ENCODE measurements at regions not wholly inside any gene's neighbourhood (a gene's known extent, or its start where the extent isn't known, plus 50 kb on each side); places are given as distances from the start of the nearest gene placed in this dataset.

DNA sequence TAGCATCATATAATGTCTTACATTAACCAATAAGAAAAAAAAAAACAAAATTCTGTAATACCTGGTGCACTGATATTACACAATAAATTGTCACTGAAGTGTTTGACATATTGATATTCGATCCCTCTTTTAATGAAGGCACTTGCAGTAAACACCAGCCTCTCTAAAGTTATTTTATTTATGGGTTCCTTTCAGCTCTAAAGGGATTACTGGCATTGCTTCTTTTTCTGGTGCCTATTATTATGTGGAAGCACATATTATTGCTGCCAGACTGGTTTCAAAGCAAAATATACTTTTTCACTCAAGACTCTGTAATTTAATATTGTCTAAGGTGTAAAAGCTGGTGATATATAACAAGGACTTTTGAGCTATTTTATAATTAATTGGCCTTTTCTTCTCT lies 1090.5 kb downstream of the TRHDE start:
- DNase-seq: no peak

DNA sequence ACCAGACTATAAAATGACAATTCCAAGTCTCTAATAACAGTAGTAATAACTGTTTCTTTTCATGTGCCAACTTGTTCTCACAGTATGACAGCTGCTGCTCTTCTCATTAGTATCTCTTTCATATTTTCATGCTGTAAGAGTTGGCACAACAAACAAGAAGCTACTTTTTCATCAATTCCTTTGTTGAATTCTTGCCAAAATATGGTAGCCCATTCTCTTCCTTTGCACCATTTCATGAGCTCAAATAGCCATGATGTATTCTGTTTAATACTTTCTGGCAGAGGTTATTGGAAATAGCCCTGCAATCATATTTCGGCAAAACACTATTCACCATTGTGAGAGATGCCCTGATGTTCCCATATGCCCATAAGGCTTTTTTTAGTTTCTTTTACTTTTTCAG lies 1100.7 kb downstream of the TRHDE start:
- no peak for DNase-seq

DNA sequence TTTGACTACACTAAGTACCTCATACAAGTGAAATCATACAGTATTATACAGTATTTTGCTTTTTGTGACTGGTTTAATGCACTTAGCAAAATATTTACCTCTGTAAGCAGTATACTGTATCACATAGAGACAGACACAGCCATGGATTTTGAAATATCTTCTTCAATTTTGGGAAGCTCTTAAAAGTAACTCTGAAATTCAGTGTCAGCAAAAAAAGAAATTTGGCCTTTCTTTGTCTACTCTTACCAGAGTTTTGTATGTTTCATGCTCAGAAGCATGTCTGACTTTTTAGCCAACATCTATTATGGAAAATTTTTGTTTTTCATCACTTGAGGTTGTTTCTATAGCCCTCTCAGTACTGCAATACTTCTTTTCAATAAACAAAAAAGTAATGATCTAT lies 1102.2 kb downstream of the TRHDE start:
- DNase-seq: no peak

DNA sequence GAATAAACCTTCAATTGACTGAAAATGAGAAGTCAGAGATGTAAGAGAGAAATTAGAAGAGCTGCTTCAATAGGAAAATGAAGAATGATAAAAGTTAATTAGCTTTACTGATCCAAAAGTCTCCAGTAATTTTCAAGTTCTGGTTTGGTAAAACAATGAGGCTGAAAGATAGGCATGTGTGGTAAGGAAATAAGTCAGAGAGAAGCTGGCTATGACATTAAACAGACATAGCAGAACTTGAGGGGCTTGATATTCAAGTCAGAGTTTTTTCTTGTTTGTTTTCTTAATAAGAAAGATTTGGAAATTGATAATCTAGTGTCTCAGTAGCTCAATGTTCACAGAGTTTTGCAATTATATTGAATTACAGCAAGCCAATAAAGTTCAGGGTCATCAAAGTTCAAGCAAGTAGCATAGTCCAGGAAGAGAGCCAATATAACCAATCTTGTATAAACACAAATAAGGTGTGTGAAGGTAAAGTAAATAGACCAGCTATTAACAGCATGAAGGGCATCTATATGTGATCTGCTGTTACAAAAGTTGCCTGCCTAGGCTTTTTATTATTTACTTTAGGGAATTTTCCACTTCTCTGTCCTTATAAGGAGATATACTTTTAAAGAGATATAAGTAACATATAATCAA lies 1111.5 kb downstream of the TRHDE start:
- DNase-seq: no peak

DNA sequence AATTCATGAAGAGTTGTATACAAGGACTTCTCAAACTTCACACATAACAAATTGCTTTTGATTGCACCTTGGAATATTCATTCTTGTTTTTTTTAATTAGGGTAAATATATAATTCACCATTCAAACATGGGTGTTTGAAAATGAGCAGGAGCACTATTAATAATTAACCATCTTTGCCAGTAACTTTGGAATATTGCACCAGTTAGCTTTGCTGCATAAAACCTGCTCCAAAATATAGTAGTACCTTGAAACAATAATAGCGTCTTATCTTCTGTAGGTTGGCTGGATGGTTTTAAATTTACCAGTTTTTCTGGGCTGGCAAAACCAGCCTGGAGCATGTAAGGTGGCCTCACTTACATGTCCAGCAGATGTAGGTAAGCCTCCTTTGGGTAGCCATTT lies 1112.4 kb downstream of the TRHDE start:
- no peak for DNase-seq

DNA sequence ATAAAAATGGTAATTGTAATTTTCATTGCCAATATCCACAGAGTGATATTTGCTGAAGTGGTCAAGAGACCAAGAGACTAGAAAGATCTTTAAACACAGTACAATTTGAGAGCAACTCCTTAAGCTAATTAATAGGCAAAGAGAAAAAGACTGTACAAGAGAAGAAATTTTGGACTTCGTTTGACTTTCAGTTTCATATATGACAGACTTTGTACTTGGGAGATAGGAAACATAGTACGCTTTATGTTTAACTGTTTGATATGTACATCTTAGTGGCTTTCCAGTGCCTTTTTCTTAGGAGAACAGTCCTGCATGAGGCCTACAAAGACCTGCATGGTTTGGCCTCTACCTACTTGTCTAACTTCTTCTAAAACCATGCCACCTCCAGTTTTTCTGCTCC lies 1118.1 kb downstream of the TRHDE start:
- no peak for DNase-seq

DNA sequence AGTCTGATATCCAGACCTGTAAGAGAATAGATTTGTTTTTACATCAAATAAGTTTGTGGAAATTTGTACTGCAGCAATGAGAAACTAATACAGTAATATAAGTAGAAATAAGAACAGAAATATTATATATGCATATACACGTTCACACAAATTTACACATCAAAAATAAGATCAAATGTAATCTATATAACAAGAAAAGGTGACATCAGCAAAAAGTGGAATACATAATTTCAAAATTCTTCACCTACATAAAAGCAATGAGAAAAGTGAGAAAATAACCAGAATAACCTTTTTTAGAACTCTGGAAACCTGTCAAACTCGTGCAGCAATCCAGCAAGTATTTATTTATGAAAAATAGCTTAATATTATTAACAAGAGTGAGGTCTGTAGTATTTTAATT lies 1124.6 kb upstream of the ATXN7L3B start:
- DNase-seq: no peak

DNA sequence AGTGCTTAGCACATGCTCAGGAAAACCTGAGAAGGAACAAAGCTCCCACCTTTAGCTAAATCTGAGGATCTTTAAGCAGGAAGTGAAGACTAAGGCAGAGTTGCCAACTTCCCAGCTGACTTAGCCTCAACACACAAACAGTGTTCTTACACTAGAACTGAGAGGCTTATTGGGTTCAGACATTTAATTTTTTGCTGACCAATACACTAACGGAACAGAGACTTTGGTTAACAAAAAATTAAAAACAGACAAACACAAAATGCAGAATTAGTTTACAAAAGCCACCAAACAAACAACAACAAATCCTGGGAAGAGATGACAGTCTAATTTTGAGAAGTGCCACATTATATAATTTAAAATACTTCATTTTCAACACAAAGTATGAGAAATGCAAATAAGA lies 1123.7 kb upstream of the ATXN7L3B start:
- DNase-seq: no peak

DNA sequence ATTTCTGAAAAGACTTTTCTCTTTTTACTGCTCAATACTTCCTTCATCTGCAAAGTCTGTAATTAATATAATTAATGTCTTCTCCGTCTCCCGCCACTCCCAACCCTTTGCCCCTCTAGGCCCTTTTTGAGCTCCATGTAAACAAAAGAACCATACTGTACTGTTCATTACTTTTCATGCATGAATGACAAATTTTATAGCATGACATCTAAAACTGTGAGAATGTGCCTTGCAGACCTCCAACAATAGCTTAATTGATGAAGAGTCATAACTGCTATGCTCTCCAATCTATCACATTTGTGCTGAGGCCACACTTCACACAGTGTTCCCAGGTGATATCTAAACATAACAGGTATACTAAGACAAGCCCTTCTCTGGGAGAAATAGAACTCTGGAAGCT lies 1122.7 kb upstream of the ATXN7L3B start:
- DNase-seq: no peak

DNA sequence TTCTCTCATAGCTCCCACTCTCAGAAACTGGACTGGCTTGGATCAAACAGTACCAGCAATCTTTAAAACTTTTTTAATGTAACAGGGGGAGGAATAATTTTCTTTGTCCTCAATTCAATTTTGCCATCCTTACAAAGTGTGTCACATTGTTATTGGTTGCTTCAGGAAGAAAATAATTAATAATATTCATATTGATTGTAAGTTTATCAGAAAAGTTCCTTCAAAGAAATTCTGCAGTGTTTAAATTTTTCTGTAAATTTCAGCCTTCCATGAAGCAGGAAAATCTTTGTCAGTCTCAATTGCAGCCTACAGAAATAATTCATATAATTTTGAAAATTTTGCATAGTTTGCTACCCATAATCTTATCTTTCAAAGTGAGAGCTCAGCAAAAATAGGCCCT lies 1119.1 kb upstream of the ATXN7L3B start:
- DNase-seq: no peak

DNA sequence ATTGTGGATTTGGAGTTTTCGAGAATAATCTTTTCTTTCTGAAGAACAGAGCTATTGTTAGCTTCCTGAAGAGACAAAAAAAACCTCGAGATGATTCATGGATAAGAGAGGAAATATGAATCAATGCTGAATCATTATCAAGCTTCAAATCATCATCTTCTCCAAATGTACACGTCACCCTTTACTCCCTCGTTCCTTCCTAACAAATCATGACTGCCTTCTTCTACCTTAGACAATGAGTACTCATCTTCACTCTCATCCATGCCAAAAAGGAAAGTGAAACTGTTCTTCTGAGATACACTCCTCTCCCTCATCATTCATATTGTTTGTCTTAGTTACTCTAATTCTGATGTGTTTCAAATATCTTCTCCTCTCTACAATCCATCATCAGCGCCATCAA lies 1115.8 kb upstream of the ATXN7L3B start:
- DNase-seq: no peak

DNA sequence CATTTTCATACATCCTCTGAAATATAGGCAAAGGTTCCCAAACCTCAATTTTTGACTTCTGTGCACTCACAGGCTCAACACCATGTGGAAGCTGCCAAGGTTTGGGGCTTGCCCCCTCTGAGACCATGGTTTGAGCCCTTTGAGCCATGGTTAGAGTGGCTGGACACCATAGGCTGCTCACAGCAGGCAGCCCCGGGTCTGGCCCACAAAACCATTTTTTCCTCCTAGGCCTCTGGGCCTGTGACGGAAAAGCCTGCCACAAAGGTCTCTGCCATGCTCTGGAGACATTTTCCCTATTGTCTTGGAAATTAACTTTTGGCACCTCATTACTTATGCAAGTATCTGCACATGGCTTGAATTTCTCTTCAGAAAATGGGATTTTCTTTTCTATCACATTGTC lies 1113.2 kb upstream of the ATXN7L3B start:
- no peak for DNase-seq

DNA sequence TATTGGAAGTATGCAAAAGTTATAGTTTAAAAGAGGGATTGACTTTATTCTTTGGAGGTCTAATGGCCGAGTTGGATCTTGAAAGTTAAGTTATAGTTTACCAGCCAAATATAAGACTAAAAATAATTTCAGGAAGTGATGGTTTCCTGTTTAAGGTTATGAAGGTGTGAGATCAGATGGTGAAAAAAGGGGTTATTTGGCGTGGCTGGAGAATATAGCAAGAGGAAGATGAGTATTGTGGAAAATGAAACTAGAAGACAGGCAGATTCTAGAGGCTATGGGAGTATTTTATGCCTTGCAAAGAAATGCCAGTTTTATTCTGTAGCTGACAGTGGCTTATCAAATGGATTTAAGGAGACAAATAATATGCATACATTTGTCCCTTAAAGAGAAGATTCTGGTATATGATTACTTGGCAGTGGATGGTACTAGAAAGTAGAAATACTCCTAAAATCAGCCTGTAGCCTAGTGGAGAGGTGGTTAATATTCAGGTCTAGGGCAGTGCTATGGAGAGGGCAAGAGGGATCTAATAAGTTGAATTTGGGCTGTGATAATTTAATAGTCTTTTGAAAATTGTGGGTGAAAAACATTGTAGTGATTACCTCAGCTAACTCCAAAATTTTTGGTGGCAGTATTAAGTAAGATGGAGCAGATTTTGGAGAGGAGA lies 1091.8 kb upstream of the ATXN7L3B start:
- DNase-seq: no peak

DNA sequence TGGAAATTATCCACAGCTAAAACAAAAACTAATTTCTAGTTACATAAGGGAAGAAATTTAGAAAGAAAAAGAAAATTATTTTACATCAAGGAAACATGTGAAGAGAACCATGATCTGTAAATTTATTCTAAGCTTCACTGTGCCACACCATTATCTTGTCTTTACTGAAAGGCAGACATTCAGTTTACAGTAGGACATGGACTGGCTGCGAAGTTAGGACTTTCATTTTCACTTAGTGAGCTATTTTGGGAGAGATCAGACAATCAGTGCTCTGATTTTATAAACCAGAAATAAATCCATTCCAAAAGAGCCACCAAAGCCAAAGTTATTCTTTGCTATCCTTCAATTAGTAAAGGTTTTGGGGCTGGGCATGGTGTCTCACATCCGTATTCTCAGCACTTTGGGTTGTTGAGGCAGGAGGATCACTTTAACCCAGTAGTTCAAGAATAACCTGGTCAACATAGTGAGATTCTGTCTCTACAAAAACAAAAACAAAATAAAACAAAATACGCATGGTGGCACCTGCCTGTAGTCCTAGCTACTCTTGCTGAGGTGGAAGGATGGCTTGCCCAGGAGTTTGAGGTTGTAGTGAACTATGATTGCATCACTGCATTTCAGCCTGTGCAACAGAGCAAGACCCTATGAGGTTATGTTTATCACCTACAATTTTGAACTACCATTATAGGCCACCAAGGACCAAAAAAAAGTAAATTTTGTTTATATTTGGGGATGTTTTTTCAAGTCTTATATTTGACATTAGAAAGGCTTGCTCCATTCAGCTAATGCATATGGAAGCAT lies 1084.8 kb upstream of the ATXN7L3B start:
- no peak for DNase-seq

DNA sequence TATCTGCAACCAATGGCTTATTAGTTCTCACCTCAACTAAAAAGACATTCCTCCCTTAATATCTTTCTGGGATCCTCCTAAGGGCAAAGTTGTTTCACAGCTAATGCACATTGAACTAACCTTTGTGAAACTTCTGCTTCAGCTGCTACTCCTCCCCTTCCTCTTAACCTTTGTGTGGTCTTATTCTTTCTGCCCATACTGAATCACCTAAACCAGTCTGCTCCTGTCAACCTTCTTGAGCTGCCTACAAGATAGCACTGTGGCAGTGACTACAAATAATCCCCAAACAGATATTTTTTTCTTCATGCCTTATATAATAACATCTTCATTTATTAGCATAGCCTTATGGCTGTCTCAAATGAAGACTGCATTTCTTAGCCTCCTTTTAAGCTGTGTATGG lies 1077.4 kb upstream of the ATXN7L3B start:
- no peak for DNase-seq

DNA sequence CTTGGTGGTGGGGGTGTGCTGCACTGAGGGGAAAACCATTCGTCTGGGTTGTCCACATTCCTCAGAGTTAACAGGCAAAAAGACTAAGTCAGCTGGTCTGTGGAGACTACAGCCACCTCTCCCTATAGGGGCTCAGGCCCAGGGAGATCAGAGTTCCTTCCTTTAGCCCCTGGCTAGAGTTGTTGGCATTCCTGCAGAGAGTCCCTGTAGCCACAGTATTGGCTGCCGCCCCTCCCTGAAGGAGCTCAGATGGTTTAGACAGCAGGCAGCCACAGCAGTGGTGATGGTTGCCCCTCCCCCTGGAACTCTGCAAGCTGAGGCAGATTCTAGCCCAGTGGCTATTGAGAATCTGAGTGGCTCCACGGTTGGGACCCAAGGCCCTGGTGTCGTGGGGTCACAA lies 1072.5 kb upstream of the ATXN7L3B start:
- no peak for DNase-seq

DNA sequence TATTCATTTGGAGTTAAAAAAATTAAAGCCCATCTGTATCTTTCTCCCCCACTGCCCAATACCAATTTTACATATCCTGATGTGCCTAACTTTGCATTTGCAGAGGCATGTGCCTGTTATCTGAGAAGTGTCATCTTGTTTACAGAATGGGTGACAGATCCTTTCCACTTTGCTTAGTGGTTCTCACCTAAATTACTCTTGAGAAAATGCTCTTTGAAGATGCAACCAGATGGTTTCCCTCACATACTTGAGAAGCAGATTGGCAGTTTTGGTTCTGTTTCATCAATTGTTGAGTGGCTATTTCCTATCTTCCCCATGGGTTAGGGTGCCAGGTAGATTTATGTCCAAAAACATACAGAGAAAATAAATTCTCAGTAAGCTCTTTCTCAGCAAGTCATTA lies 1051.4 kb upstream of the ATXN7L3B start:
- no peak for DNase-seq

DNA sequence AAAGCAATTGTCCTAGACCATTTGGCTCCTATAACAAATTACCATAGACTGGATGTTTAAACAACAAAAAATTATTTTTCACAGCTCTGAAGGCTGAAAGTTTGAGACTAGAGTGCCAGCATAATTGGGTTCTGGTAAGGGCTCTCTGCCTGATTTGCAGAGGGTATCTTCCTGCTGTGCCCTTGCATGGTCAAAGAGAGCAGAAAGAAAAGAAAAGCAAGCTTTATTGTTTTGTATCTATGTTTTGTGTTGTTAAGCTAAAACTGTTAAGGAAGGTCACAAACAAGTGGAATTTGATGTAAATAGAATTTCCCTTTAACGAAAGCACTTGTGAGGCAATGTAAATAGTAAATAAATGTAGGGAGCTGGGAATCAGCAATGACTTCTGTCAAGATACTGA lies 1031.0 kb upstream of the ATXN7L3B start:
- no peak for DNase-seq

DNA sequence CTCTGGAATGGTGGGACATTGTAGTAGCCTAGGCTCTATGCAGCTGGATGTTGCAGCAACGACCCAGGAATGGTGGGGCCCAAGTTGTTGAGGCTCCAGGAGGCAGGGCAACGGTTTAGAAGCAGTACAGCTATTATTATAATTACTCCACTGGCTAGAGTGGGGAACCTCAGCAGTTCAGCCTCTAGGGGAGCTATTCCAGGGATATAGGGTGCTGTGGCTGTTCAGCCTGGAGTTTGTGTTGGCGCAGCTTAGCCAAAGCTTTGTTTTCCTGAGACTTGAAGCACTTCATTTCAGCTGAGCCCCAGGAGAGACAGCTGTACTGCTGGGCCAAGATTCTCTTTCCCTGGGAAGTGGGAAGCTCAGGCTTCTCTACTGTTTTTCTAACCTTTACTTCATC lies 1023.0 kb upstream of the ATXN7L3B start:
- no peak for DNase-seq

DNA sequence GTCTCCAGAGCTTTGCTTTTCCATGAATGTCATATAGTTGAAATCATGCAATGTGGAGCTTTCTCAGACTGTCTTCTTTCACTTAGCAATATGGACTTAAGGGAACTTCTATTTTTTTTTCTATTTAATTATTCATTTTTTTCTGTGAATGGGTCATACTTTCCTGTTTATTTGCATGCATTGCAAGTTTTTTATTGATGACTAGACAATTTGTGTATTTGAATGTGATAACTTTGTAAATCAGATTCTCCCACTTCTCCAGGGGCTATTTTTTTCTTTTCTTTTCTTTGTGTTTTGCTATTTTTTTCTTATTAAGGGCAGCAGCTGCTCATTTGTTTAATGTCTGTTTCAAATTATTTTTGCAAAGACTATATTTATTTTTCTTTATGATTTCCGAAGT lies 1019.8 kb upstream of the ATXN7L3B start:
- no peak for DNase-seq

DNA sequence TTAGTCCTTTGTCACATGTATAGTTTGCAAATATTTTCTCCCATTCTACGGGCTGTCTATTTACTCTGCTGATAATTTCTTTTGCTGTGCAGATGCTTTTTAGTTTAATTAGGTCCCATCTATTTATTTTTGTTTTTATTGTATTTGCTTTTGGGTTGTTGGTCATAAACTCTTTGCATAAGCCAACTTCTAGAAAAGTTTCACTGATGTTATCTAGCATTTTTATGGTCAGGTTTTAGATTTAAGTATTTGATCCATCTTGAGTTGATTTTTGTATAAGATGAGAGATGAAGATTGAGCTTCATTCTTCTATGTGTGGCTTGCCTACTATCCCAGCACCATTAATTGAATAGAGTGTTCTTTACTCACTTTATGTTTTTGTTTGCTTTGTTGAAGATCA lies 1008.4 kb upstream of the ATXN7L3B start:
- DNase-seq: no peak

DNA sequence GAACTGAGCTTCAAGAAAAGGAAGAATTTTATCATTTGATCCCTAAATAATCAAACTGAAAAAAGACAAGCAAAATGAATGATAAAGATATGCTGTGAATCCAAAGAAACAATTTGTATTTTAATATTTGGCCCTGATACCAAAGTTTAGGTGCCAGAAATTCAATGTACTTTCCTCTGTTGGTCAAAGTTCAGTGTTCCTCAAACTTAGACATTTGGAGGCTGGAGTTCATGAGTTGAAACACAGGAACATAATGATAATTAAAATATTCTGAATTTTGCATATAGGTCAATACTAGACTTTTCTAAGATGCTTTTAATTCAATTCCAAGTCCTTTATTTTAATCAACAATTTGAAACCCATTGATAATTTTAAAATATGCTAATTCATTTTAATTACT lies 1007.7 kb upstream of the ATXN7L3B start:
- no peak for DNase-seq

DNA sequence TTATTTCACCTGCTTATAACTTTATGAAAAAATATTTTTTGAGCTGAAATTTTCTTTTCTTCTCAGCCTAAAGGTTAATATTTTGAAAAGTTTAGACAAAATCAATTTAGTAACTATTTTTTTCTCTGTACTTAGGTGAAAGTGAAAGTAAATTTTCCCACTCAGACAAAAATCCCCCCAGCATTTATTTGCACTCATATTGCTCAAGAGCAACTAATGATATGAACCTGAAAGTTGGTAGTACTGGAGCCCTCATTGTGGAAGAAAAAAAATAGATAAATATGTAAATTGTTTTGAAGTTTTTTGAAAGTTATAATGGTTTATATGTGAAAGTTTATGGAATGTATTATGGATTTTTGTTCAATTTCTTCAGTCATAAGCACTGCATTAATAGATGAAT lies 1005.9 kb upstream of the ATXN7L3B start:
- no peak for DNase-seq

DNA sequence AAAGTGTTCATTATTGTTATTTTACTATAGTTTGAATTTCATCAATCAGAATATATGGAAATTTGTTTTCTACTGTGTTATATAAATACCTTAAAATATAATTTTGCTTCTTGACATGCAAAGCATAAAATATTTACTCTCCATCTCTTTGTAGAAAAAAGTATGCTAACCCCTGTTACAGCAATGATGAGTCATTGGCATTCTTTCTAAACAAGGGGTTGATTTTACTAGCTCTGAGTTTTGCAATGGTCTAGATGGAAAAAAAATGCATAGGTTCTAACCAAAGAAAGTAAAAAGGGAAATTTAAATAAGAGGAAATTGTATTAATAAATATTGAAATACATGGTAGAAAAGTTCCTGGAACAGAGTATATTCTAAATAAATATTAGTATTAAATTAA lies 990.2 kb upstream of the ATXN7L3B start:
- no peak for DNase-seq

Measured in right hindlimb (tissue), 1 donor.